ENCODE measurements at regions not wholly inside any gene's neighbourhood (a gene's known extent, or its start where the extent isn't known, plus 50 kb on each side); places are given as distances from the start of the nearest gene placed in this dataset.

DNA sequence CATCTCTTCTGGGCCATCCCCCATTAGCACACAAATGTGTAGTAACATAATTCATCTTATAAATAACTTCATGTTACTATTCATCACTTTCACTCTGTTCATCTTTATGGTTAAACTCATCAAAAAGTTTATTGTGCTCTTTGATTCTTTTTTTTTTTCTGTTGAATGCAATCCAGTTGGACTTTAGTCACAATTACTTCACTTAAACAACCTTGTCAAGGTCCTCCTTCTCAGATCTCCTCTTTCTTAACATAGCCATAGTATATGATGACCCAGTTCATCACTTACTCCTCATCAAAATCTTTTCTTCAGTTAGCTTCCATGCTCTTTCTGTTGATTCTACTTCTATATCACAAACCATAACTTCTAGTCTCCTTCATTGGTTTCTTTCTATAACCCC lies 80.2 kb upstream of the ZC3H15 start:
- H3K4me3 ChIP-seq (ENCODE audit: low read depth, low read length) = no peak overlapping the region
- no peak for DNase-seq (ENCODE audit: low read depth)
- TF ChIP-seq, protein P1, sequence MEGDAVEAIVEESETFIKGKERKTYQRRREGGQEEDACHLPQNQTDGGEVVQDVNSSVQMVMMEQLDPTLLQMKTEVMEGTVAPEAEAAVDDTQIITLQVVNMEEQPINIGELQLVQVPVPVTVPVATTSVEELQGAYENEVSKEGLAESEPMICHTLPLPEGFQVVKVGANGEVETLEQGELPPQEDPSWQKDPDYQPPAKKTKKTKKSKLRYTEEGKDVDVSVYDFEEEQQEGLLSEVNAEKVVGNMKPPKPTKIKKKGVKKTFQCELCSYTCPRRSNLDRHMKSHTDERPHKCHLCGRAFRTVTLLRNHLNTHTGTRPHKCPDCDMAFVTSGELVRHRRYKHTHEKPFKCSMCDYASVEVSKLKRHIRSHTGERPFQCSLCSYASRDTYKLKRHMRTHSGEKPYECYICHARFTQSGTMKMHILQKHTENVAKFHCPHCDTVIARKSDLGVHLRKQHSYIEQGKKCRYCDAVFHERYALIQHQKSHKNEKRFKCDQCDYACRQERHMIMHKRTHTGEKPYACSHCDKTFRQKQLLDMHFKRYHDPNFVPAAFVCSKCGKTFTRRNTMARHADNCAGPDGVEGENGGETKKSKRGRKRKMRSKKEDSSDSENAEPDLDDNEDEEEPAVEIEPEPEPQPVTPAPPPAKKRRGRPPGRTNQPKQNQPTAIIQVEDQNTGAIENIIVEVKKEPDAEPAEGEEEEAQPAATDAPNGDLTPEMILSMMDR (IDR thresholded peaks at IDR 0.05; ENCODE audit: insufficient read depth, low read depth, low read length) = no peak

DNA sequence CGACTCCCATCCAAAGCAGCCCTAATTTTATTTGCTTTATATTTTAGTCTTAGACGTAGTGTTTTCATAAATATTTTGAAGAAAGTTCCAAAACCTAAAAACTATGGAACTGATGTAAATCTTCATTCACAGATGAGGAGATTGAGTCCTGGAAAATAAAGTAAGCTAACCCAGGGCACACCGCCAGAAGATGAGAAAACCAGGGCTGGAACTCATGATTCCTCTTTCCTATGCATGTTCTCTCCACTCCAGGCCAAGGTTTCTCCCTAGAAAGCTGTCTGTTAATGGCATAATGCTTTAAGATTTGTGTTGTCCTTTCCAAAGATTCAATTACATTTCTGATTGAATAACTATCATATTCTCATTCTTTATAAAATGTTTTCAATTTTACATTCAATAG lies 78.4 kb upstream of the ZC3H15 start:
- DNase-seq (ENCODE audit: low read depth) = no peak
- TF ChIP-seq, protein P1 (IDR thresholded peaks at IDR 0.05; ENCODE audit: insufficient read depth, low read depth, low read length) = no peak
- no peak overlapping the region for H3K4me3 ChIP-seq (ENCODE audit: low read depth, low read length)

DNA sequence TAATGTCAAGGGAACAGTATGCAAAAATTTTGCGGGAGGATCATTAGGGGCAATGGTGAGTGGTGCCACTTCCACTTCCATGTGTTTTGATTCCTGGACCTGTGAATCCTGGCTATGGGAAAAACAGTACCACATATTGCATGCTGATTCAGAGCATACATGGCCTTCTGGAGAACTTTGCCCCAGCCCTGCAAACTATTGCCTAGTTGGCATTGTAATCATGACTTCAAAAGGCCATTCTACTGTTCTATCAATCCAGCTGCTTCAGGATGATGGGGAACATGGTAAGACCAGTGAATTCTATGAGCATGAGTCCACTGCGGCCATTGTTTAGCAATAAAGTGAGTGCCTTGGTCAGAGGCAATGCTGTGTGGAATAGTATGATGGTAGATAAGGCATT lies 75.3 kb upstream of the ZC3H15 start:
- DNase-seq (ENCODE audit: low read depth) = no peak
- no peak overlapping the region for H3K4me3 ChIP-seq (ENCODE audit: low read depth, low read length)
- TF ChIP-seq, protein P1 (IDR thresholded peaks at IDR 0.05; ENCODE audit: insufficient read depth, low read depth, low read length) = no peak

DNA sequence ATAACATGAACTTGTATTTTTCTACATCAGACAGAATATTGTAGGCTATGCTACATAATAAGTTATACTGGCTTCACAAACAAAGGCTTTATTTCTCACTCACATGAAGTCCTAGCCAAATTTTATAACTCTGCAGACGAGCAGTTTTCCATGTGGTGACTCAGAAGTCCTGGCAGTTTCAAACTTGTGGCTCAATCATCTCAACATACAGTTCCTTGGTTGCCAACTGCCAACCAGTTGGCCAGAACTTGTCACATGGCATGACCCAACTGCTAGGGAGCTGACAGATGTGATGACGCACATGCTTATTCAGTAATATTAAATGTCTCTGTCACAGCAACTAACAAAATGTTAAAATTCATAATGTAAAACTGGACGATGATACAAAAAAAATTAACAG lies 63.8 kb upstream of the ZC3H15 start:
- TF ChIP-seq, protein P1 (IDR thresholded peaks at IDR 0.05; ENCODE audit: insufficient read depth, low read depth, low read length) = no peak
- DNase-seq (ENCODE audit: low read depth) = peak; percentile 26
- H3K4me3 ChIP-seq (ENCODE audit: low read depth, low read length) = no peak overlapping the region

DNA sequence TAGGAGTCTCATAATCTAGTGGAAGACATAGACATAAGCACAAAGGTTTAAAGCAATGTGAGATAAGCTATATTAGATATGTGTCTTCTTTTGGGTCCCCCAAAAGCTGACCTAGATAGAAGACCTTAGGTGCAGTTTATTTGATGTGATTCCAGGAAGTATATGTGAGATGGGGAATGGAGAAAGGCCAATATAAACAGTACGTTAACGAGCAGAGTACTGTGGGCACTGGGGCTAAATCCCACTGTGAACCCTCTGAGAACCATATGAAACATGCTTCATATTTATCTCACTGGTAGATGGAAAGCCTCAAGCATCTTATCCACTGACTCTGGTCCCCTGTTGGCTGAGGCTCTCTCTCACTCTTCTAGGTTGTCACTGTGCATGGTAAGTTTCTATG lies 62.6 kb upstream of the ZC3H15 start:
- TF ChIP-seq, protein P1 (IDR thresholded peaks at IDR 0.05; ENCODE audit: insufficient read depth, low read depth, low read length) = no peak
- H3K4me3 ChIP-seq (ENCODE audit: low read depth, low read length) = no peak overlapping the region

DNA sequence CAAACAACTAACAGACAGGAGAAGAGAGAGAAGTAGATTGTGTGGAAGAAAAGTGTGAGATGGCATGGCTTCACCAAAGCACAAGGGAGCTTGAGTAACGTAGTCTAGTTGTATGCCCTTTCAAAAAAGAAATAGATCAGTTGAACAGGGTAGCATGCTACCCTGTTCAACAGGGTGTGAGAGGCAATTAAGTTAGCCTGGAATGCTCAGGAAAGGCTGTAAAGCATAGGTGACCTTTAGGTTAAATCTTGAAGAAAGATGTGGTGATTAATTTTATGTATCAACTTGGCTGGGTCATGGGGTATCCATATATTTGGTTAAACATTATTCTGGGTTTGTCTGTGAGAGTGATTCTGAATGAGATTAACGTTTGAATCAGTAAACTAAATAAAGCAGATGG lies 61.8 kb upstream of the ZC3H15 start:
- DNase-seq (ENCODE audit: low read depth) = no peak
- TF ChIP-seq, protein P1 (IDR thresholded peaks at IDR 0.05; ENCODE audit: insufficient read depth, low read depth, low read length) = no peak
- H3K4me3 ChIP-seq (ENCODE audit: low read depth, low read length) = no peak overlapping the region

More for the DNA sequence above, 62.6 kb upstream of the ZC3H15 start:
- DNase-seq (ENCODE audit: low read depth) = no peak

DNA sequence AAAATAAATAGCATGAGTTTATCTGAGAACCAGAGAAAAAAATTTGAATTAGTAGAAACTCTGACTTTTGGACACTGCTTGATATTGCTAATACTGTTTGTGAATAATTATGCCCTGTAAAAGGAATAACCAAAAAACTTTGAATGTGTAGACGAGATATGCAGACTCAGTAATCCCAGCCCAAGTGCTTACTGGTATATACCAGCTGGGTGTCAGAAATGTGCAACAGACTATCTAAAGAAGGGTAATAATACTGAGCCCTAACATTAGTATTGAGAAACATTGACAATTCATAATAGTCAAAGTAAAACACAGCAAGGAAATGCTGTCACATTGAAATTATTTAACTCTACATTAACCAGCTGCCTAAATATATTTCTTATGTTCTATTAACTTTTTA lies 60.5 kb upstream of the ZC3H15 start:
- no peak for DNase-seq (ENCODE audit: low read depth)
- H3K4me3 ChIP-seq (ENCODE audit: low read depth, low read length) = no peak overlapping the region

More for the DNA sequence above, 60.5 kb upstream of the ZC3H15 start:
- TF ChIP-seq, protein P1 (IDR thresholded peaks at IDR 0.05; ENCODE audit: insufficient read depth, low read depth, low read length) = no peak
